Breast epithelium (tissue), 3 donors: ENCODE measurements at regions not wholly inside any gene's neighbourhood (a gene's known extent, or its start where the extent isn't known, plus 50 kb on each side); places are given as distances from the start of the nearest gene placed in this dataset.

Experiments used
- POLR2A ChIP-seq: fragments of 450-650 bp; IDR thresholded peaks from one replicate; pipeline ENCODE4 v1.6.1; 2016; ENCODE audit warnings: antibody characterized with exemption, mild to moderate bottlenecking, moderate library complexity
- TF ChIP-seq, protein P1 (sequence below), 3 donors: fragments of 450-650 bp; IDR thresholded peaks; one replicate each; pipeline ENCODE4 v1.5.1; 2016 to 2017; ENCODE audit warnings: antibody characterized with exemption in 3 of 3, mild to moderate bottlenecking in 3 of 3, moderate library complexity in 3 of 3

- TF ChIP-seq, protein P1, sequence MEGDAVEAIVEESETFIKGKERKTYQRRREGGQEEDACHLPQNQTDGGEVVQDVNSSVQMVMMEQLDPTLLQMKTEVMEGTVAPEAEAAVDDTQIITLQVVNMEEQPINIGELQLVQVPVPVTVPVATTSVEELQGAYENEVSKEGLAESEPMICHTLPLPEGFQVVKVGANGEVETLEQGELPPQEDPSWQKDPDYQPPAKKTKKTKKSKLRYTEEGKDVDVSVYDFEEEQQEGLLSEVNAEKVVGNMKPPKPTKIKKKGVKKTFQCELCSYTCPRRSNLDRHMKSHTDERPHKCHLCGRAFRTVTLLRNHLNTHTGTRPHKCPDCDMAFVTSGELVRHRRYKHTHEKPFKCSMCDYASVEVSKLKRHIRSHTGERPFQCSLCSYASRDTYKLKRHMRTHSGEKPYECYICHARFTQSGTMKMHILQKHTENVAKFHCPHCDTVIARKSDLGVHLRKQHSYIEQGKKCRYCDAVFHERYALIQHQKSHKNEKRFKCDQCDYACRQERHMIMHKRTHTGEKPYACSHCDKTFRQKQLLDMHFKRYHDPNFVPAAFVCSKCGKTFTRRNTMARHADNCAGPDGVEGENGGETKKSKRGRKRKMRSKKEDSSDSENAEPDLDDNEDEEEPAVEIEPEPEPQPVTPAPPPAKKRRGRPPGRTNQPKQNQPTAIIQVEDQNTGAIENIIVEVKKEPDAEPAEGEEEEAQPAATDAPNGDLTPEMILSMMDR (IDR thresholded peaks at IDR 0.05), result no peak
- no peak for TF ChIP-seq POLR2A
These were observed 297.0 kb upstream of the SLC24A2 start for GRCh38 chr9:20085842-20086241.
